GDM1 (cell line): ENCODE measurements at regions not wholly inside any gene's neighbourhood (a gene's known extent, or its start where the extent isn't known, plus 50 kb on each side); places are given as distances from the start of the nearest gene placed in this dataset.

Experiments
- DNase-seq: peaks from one replicate; lab custom pipeline; 2025; lab: John Stamatoyannopoulos, UW

- no peak for DNase-seq
Measured at GRCh38 chr12:68557011-68557730, 53.5 kb upstream of the RAP1B start.

GRCh38 chr12:68559246-68559645 is 51.5 kb upstream of the RAP1B start:
- DNase-seq = no peak

GRCh38 chr12:68559984-68560850 is 50.5 kb upstream of the RAP1B start:
- peak; percentile 21 for DNase-seq

- no peak for DNase-seq
Measured at GRCh38 chr12:68560851-68561422, 49.8 kb upstream of the RAP1B start.
